GM18508 (cell line): ENCODE measurements at regions not wholly inside any gene's neighbourhood (a gene's known extent, or its start where the extent isn't known, plus 50 kb on each side); places are given as distances from the start of the nearest gene placed in this dataset.

Experiments
- ATAC-seq: cut with Tn5 transposase; IDR thresholded peaks from one replicate; pipeline ENCODE4 v1.9.1; 2021; ENCODE audit warnings: moderate number of reproducible peaks; ENCODE audit not compliant: insufficient read depth, unreplicated experiment

- ATAC-seq: no peak
These were observed 346.5 kb upstream of the ADAMTSL1 start for GRCh38 chr9:18127499-18127875.

- no peak for ATAC-seq
These were observed 344.1 kb upstream of the ADAMTSL1 start for GRCh38 chr9:18129809-18130334.

GRCh38 chr9:18136354-18136994 lies 337.5 kb upstream of the ADAMTSL1 start:
- ATAC-seq: no peak

GRCh38 chr9:18137815-18138214 lies 336.1 kb upstream of the ADAMTSL1 start:
- ATAC-seq: no peak

- no peak for ATAC-seq
These were observed 335.3 kb upstream of the ADAMTSL1 start for GRCh38 chr9:18138656-18139055.

- ATAC-seq: no peak
These were observed 332.3 kb upstream of the ADAMTSL1 start for GRCh38 chr9:18141681-18142080.

- no peak for ATAC-seq
These were observed 330.7 kb upstream of the ADAMTSL1 start for GRCh38 chr9:18143073-18143745.

GRCh38 chr9:18146329-18146728 lies 327.6 kb upstream of the ADAMTSL1 start:
- no peak for ATAC-seq

GRCh38 chr9:18149471-18150011 lies 324.4 kb upstream of the ADAMTSL1 start:
- no peak for ATAC-seq

- no peak for ATAC-seq
These were observed 319.3 kb upstream of the ADAMTSL1 start for GRCh38 chr9:18154661-18155060.

GRCh38 chr9:18159254-18159653 lies 314.7 kb upstream of the ADAMTSL1 start:
- no peak for ATAC-seq

GRCh38 chr9:18163146-18163545 lies 310.8 kb upstream of the ADAMTSL1 start:
- ATAC-seq: no peak

- ATAC-seq: no peak
These were observed 306.2 kb upstream of the ADAMTSL1 start for GRCh38 chr9:18167733-18168132.

- ATAC-seq: no peak
These were observed 300.0 kb upstream of the ADAMTSL1 start for GRCh38 chr9:18173923-18174322.

GRCh38 chr9:18182636-18183035 lies 291.3 kb upstream of the ADAMTSL1 start:
- ATAC-seq: no peak

- no peak for ATAC-seq
These were observed 290.0 kb upstream of the ADAMTSL1 start for GRCh38 chr9:18183974-18184373.

- no peak for ATAC-seq
These were observed 289.6 kb upstream of the ADAMTSL1 start for GRCh38 chr9:18184401-18184800.

GRCh38 chr9:18185196-18185595 lies 288.8 kb upstream of the ADAMTSL1 start:
- no peak for ATAC-seq

- no peak for ATAC-seq
These were observed 285.0 kb upstream of the ADAMTSL1 start for GRCh38 chr9:18188971-18189370.

GRCh38 chr9:18189871-18190670 lies 283.9 kb upstream of the ADAMTSL1 start:
- ATAC-seq: no peak
